ENCODE measurements at regions not wholly inside any gene's neighbourhood (a gene's known extent, or its start where the extent isn't known, plus 50 kb on each side); places are given as distances from the start of the nearest gene placed in this dataset.
"Not testable (repeated sequence)": the region's sequence is repeated elsewhere in the genome, so short reads cannot be mapped to it uniquely, and the experiment has no call there.

- WGBS, 2 donors, result 81 to 90% methylated on average over 3 of the region's 3 CpGs
- no peak overlapping the region for H3K27ac ChIP-seq
- no peak for TF ChIP-seq EP300 (IDR thresholded peaks at IDR 0.05)
- TF ChIP-seq POLR2AphosphoS5 (IDR thresholded peaks at IDR 0.05), result no peak
- no peak for TF ChIP-seq CTCF (IDR thresholded peaks at IDR 0.05)
- TF ChIP-seq POLR2A (IDR thresholded peaks at IDR 0.05), result no peak
Observed at GRCh38 chr10:127648885-127649284, 88.1 kb upstream of the FOXI2 start.

DNA sequence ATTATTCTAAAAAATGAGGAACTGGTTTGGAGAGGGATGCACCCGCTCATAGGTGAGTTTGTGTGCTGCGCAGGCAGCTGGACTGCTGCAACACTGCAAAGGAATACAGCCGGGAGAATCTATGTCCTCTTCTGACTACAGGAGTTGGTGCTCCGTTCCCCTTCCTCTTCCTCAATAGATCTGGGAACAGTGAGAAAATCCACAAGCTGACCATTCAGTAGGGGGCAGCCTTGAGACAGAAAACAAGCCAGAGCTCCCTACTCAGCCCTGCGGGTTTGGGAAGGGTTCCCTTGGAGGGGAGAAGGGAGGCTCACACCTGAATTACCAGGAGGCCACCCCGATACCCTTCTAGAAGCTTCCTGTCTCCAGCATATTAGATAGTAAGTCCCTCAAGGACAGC is 87.3 kb upstream of the FOXI2 start:
- WGBS, 2 donors, result 46 to 63% methylated on average over 6 of the region's 6 CpGs

More at GRCh38 chr10:127648885-127649284, 88.1 kb upstream of the FOXI2 start:
- H3K9me3 ChIP-seq, result no peaks in the 10 kb centered on the region
- no peak overlapping the region for H3K4me3 ChIP-seq
- H3K4me1 ChIP-seq, result no peaks in the 10 kb centered on the region
- H3K36me3 ChIP-seq, result no peaks in the 10 kb centered on the region
- H3K27me3 ChIP-seq, result no peaks in the 10 kb centered on the region
- no peak for DNase-seq
- ATAC-seq (ENCODE audit: low FRiP score in 2 of 2), result no peak

DNA sequence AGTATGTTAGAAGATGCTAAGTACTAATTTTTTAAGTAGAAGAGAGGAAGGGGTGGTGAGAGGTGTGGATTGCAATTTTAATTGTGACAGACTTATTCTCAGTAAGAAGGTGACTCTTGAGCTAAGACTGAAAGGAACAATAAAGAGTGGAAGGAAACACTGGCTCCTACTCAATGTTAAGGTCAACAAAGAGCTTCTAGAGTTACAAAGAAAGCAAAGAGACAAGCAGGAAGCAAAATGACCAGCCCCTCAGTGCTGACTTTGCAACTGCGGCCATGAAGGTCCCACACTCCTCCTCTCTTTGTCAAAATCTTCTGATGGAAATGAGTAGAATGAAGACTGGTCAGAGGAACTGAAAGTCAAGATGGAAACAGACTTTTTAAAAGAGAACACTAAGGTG is 79.9 kb upstream of the FOXI2 start:
- ATAC-seq (ENCODE audit: low FRiP score in 2 of 2) (no peak), DNase-seq (no peak)
- Histone ChIP-seq H3K27ac (no peak overlapping the region), H3K4me3 (no peak overlapping the region), H3K36me3 (no peaks in the 10 kb centered on the region), H3K27me3 (no peaks in the 10 kb centered on the region), H3K9me3 (no peaks in the 10 kb centered on the region), H3K4me1 (no peaks in the 10 kb centered on the region)
- WGBS, 2 donors, result 47 to 62% methylated on average over 1 of the region's 1 CpG
- TF ChIP-seq EP300 (IDR thresholded peaks at IDR 0.05) (no peak), POLR2AphosphoS5 (IDR thresholded peaks at IDR 0.05) (no peak), CTCF (IDR thresholded peaks at IDR 0.05) (no peak), POLR2A (IDR thresholded peaks at IDR 0.05) (no peak)

More for the DNA sequence above, 87.3 kb upstream of the FOXI2 start:
- Histone ChIP-seq H3K36me3 (no peaks in the 10 kb centered on the region), H3K27ac (no peak overlapping the region), H3K4me1 (no peaks in the 10 kb centered on the region), H3K9me3 (no peaks in the 10 kb centered on the region), H3K4me3 (no peak overlapping the region), H3K27me3 (no peaks in the 10 kb centered on the region)
- TF ChIP-seq EP300 (IDR thresholded peaks at IDR 0.05), result no peak
- no peak for TF ChIP-seq CTCF (IDR thresholded peaks at IDR 0.05)
- TF ChIP-seq POLR2A (IDR thresholded peaks at IDR 0.05), result no peak
- no peak for TF ChIP-seq POLR2AphosphoS5 (IDR thresholded peaks at IDR 0.05)
- peak in 1 of 2 donors; percentile 22 for ATAC-seq (ENCODE audit: low FRiP score in 2 of 2)
- no peak for DNase-seq

- H3K4me3 ChIP-seq; H3K9me3 ChIP-seq; H3K36me3 ChIP-seq; DNase-seq; H3K27ac ChIP-seq; H3K4me1 ChIP-seq; H3K27me3 ChIP-seq; ATAC-seq (ENCODE audit: low FRiP score in 2 of 2): not testable (repeated sequence)
- WGBS, 2 donors, result 20% methylated on average over 3 of the region's 3 CpGs
Observed at GRCh38 chr10:127676430-127676829, 60.6 kb upstream of the FOXI2 start.

- DNase-seq, result no peak
- no peaks in the 10 kb centered on the region for H3K36me3 ChIP-seq
- TF ChIP-seq EP300 (IDR thresholded peaks at IDR 0.05), result no peak
- no peak for TF ChIP-seq CTCF (IDR thresholded peaks at IDR 0.05)
- TF ChIP-seq POLR2A (IDR thresholded peaks at IDR 0.05), result no peak
- no peaks in the 10 kb centered on the region for H3K27me3 ChIP-seq
- no peak for ATAC-seq (ENCODE audit: low FRiP score in 2 of 2)
- WGBS, 2 donors, result 74 to 81% methylated on average over 8 of the region's 8 CpGs
- H3K4me3 ChIP-seq, result no peak overlapping the region
- H3K9me3 ChIP-seq, result no peaks in the 10 kb centered on the region
- H3K4me1 ChIP-seq, result no peaks in the 10 kb centered on the region
- H3K27ac ChIP-seq, result no peak overlapping the region
Observed at GRCh38 chr10:127678091-127678490, 58.9 kb upstream of the FOXI2 start.

All from upper lobe of left lung (tissue), 6 donors.